Jurkat, Clone E6-1 (cell line): ENCODE measurements at regions not wholly inside any gene's neighbourhood (a gene's known extent, or its start where the extent isn't known, plus 50 kb on each side); places are given as distances from the start of the nearest gene placed in this dataset.
"Not testable (repeated sequence)": the region's sequence is repeated elsewhere in the genome, so short reads cannot be mapped to it uniquely, and the experiment has no call there.

Source experiments
- DNase-seq: peaks from one replicate; pipeline ENCODE4 v3.0.0-alpha.2; 2011; ENCODE audit warnings: low read depth, low spot score
- H3K4me3 ChIP-seq: 2 replicates; pipeline ENCODE4 v1.5.1; 2011; ENCODE audit warnings: mild to moderate bottlenecking, low read length, control low read depth, moderate library complexity

- no peak for DNase-seq
- no peak overlapping the region for H3K4me3 ChIP-seq
Measured at GRCh38 chr19:23597661-23598060, 89.4 kb downstream of the ZNF675 start.

GRCh38 chr19:23596872-23597271 lies 90.1 kb downstream of the ZNF675 start:
- H3K4me3 ChIP-seq: no peak overlapping the region
- no peak for DNase-seq

- not testable (repeated sequence) for DNase-seq, H3K4me3 ChIP-seq
Measured at GRCh38 chr19:23594311-23594710, 92.7 kb downstream of the ZNF675 start.

GRCh38 chr19:23587546-23587945 lies 99.5 kb downstream of the ZNF675 start:
- H3K4me3 ChIP-seq: no peak overlapping the region
- no peak for DNase-seq

- no peak overlapping the region for H3K4me3 ChIP-seq
- no peak for DNase-seq
Measured at GRCh38 chr19:23577501-23577900, 109.5 kb downstream of the ZNF675 start.

- no peak overlapping the region for H3K4me3 ChIP-seq
- no peak for DNase-seq
Measured at GRCh38 chr19:23571175-23571574, 115.8 kb downstream of the ZNF675 start.

- H3K4me3 ChIP-seq, DNase-seq: not testable (repeated sequence)
Measured at GRCh38 chr19:23568116-23568515, 118.9 kb downstream of the ZNF675 start.

- no peak for DNase-seq
- H3K4me3 ChIP-seq: no peak overlapping the region
Measured at GRCh38 chr19:23565256-23565655, 121.8 kb downstream of the ZNF675 start.

- DNase-seq: no peak
- H3K4me3 ChIP-seq: no peak overlapping the region
Measured at GRCh38 chr19:23563326-23563725, 123.7 kb downstream of the ZNF675 start.

- DNase-seq: no peak
- no peak overlapping the region for H3K4me3 ChIP-seq
Measured at GRCh38 chr19:23561341-23561740, 125.7 kb downstream of the ZNF675 start.

- no peak overlapping the region for H3K4me3 ChIP-seq
- no peak for DNase-seq
Measured at GRCh38 chr19:23560051-23560450, 127.0 kb downstream of the ZNF675 start.

- H3K4me3 ChIP-seq: no peak overlapping the region
- no peak for DNase-seq
Measured at GRCh38 chr19:23558541-23558940, 128.5 kb downstream of the ZNF675 start.

- no peak overlapping the region for H3K4me3 ChIP-seq
- no peak for DNase-seq
Measured at GRCh38 chr19:23557381-23557780, 129.6 kb downstream of the ZNF675 start.

GRCh38 chr19:23554548-23554947 lies 132.5 kb downstream of the ZNF675 start:
- no peak for DNase-seq
- no peak overlapping the region for H3K4me3 ChIP-seq

GRCh38 chr19:23550102-23550501 lies 136.9 kb downstream of the ZNF675 start:
- DNase-seq, H3K4me3 ChIP-seq: not testable (repeated sequence)

- H3K4me3 ChIP-seq: no peak overlapping the region
- DNase-seq: no peak
Measured at GRCh38 chr19:23547816-23548430, 139.1 kb downstream of the ZNF675 start.

- no peak for DNase-seq
- H3K4me3 ChIP-seq: no peak overlapping the region
Measured at GRCh38 chr19:23547156-23547555, 139.9 kb downstream of the ZNF675 start.

GRCh38 chr19:23543351-23543750 lies 143.7 kb downstream of the ZNF675 start:
- no peak overlapping the region for H3K4me3 ChIP-seq
- no peak for DNase-seq

- H3K4me3 ChIP-seq: no peak overlapping the region
- DNase-seq: no peak
Measured at GRCh38 chr19:23542562-23542961, 144.4 kb downstream of the ZNF675 start.

GRCh38 chr19:23541991-23542390 lies 145.0 kb downstream of the ZNF675 start:
- no peak overlapping the region for H3K4me3 ChIP-seq
- no peak for DNase-seq

GRCh38 chr19:23540180-23540579 lies 144.9 kb upstream of the ZNF91 start:
- not testable (repeated sequence) for H3K4me3 ChIP-seq
- DNase-seq: peak; percentile 31

- H3K4me3 ChIP-seq: no peak overlapping the region
- DNase-seq: no peak
Measured at GRCh38 chr19:23539499-23539898, 144.2 kb upstream of the ZNF91 start.
